ENCODE measurements at regions not wholly inside any gene's neighbourhood (a gene's known extent, or its start where the extent isn't known, plus 50 kb on each side); places are given as distances from the start of the nearest gene placed in this dataset.

GRCh38 chr7:155191137-155191536, 106.5 kb upstream of the INSIG1 start:
- H3K27ac ChIP-seq (ENCODE audit: low read length) = no peak overlapping the region
- WGBS (ENCODE audit: insufficient coverage, low lambda C conversion rate) = no CpG with 5 or more reads among the region's 14 CpGs
- no peak overlapping the region for H3K4me3 ChIP-seq (ENCODE audit: low read length)
- no peaks in the 10 kb centered on the region for H3K36me3 ChIP-seq (ENCODE audit: control insufficient read depth, insufficient read depth, low read length)
- H3K4me1 ChIP-seq (ENCODE audit: control insufficient read depth, insufficient read depth, low read length) = no peaks in the 10 kb centered on the region
- no peak for DNase-seq
- H3K9me3 ChIP-seq (ENCODE audit: control insufficient read depth, low read depth, low read length) = peaks cover 8% of the 10 kb centered on the region
- H3K27me3 ChIP-seq (ENCODE audit: control insufficient read depth, insufficient read depth, low read length) = peaks cover 28% of the 10 kb centered on the region

GRCh38 chr7:155191901-155192478, 105.7 kb upstream of the INSIG1 start:
- peaks cover 11% of the 10 kb centered on the region for H3K9me3 ChIP-seq (ENCODE audit: control insufficient read depth, low read depth, low read length)
- no peak overlapping the region for H3K4me3 ChIP-seq (ENCODE audit: low read length)
- no peaks in the 10 kb centered on the region for H3K4me1 ChIP-seq (ENCODE audit: control insufficient read depth, insufficient read depth, low read length)
- H3K36me3 ChIP-seq (ENCODE audit: control insufficient read depth, insufficient read depth, low read length) = no peaks in the 10 kb centered on the region
- peaks cover 32% of the 10 kb centered on the region for H3K27me3 ChIP-seq (ENCODE audit: control insufficient read depth, insufficient read depth, low read length)
- no peak overlapping the region for H3K27ac ChIP-seq (ENCODE audit: low read length)
- no CpG with 5 or more reads among the region's 4 CpGs for WGBS (ENCODE audit: insufficient coverage, low lambda C conversion rate)
- DNase-seq = no peak

GRCh38 chr7:155192961-155193640, 104.6 kb upstream of the INSIG1 start:
- Histone ChIP-seq H3K9me3 (ENCODE audit: control insufficient read depth, low read depth, low read length) (peaks cover 11% of the 10 kb centered on the region), H3K4me3 (ENCODE audit: low read length) (no peak overlapping the region), H3K36me3 (ENCODE audit: control insufficient read depth, insufficient read depth, low read length) (no peaks in the 10 kb centered on the region), H3K4me1 (ENCODE audit: control insufficient read depth, insufficient read depth, low read length) (no peaks in the 10 kb centered on the region), H3K27me3 (ENCODE audit: control insufficient read depth, insufficient read depth, low read length) (peaks cover 33% of the 10 kb centered on the region), H3K27ac (ENCODE audit: low read length) (no peak overlapping the region)
- no CpG with 5 or more reads among the region's 11 CpGs for WGBS (ENCODE audit: insufficient coverage, low lambda C conversion rate)
- DNase-seq = no peak

GRCh38 chr7:155193716-155194115, 104.0 kb upstream of the INSIG1 start:
- WGBS (ENCODE audit: insufficient coverage, low lambda C conversion rate) = 100% methylated on average over 1 of the region's 3 CpGs
- H3K27ac ChIP-seq (ENCODE audit: low read length) = no peak overlapping the region
- H3K4me1 ChIP-seq (ENCODE audit: control insufficient read depth, insufficient read depth, low read length) = no peaks in the 10 kb centered on the region
- no peak for DNase-seq
- H3K4me3 ChIP-seq (ENCODE audit: low read length) = no peak overlapping the region
- peaks cover 11% of the 10 kb centered on the region for H3K9me3 ChIP-seq (ENCODE audit: control insufficient read depth, low read depth, low read length)
- H3K36me3 ChIP-seq (ENCODE audit: control insufficient read depth, insufficient read depth, low read length) = no peaks in the 10 kb centered on the region
- H3K27me3 ChIP-seq (ENCODE audit: control insufficient read depth, insufficient read depth, low read length) = peaks cover 33% of the 10 kb centered on the region

GRCh38 chr7:155194382-155195140, 103.1 kb upstream of the INSIG1 start:
- Histone ChIP-seq H3K4me3 (ENCODE audit: low read length) (no peak overlapping the region), H3K4me1 (ENCODE audit: control insufficient read depth, insufficient read depth, low read length) (no peaks in the 10 kb centered on the region), H3K27ac (ENCODE audit: low read length) (no peak overlapping the region), H3K9me3 (ENCODE audit: control insufficient read depth, low read depth, low read length) (peaks cover 11% of the 10 kb centered on the region), H3K27me3 (ENCODE audit: control insufficient read depth, insufficient read depth, low read length) (peaks cover 32% of the 10 kb centered on the region), H3K36me3 (ENCODE audit: control insufficient read depth, insufficient read depth, low read length) (no peaks in the 10 kb centered on the region)
- no peak for DNase-seq
- no CpG with 5 or more reads among the region's 18 CpGs for WGBS (ENCODE audit: insufficient coverage, low lambda C conversion rate)

- 78% methylated on average over 1 of the region's 1 CpG for WGBS (ENCODE audit: insufficient coverage, low lambda C conversion rate)
- H3K9me3 ChIP-seq (ENCODE audit: control insufficient read depth, low read depth, low read length) = peaks cover 11% of the 10 kb centered on the region
- no peak for DNase-seq
- H3K4me1 ChIP-seq (ENCODE audit: control insufficient read depth, insufficient read depth, low read length) = no peaks in the 10 kb centered on the region
- no peak overlapping the region for H3K27ac ChIP-seq (ENCODE audit: low read length)
- peaks cover 26% of the 10 kb centered on the region for H3K27me3 ChIP-seq (ENCODE audit: control insufficient read depth, insufficient read depth, low read length)
- H3K4me3 ChIP-seq (ENCODE audit: low read length) = no peak overlapping the region
- no peaks in the 10 kb centered on the region for H3K36me3 ChIP-seq (ENCODE audit: control insufficient read depth, insufficient read depth, low read length)
These were observed 101.6 kb upstream of the INSIG1 start for GRCh38 chr7:155195939-155196523.

- no peak overlapping the region for H3K27ac ChIP-seq (ENCODE audit: low read length)
- peaks cover 14% of the 10 kb centered on the region for H3K9me3 ChIP-seq (ENCODE audit: control insufficient read depth, low read depth, low read length)
- H3K36me3 ChIP-seq (ENCODE audit: control insufficient read depth, insufficient read depth, low read length) = no peaks in the 10 kb centered on the region
- WGBS (ENCODE audit: insufficient coverage, low lambda C conversion rate) = 85% methylated on average over 4 of the region's 22 CpGs
- peaks cover 14% of the 10 kb centered on the region for H3K27me3 ChIP-seq (ENCODE audit: control insufficient read depth, insufficient read depth, low read length)
- H3K4me1 ChIP-seq (ENCODE audit: control insufficient read depth, insufficient read depth, low read length) = no peaks in the 10 kb centered on the region
- H3K4me3 ChIP-seq (ENCODE audit: low read length) = no peak overlapping the region
- DNase-seq = no peak
These were observed 99.3 kb upstream of the INSIG1 start for GRCh38 chr7:155198196-155198892.

- Histone ChIP-seq H3K36me3 (ENCODE audit: control insufficient read depth, insufficient read depth, low read length) (no peaks in the 10 kb centered on the region), H3K27ac (ENCODE audit: low read length) (no peak overlapping the region), H3K4me1 (ENCODE audit: control insufficient read depth, insufficient read depth, low read length) (no peaks in the 10 kb centered on the region), H3K27me3 (ENCODE audit: control insufficient read depth, insufficient read depth, low read length) (peaks cover 14% of the 10 kb centered on the region), H3K4me3 (ENCODE audit: low read length) (no peak overlapping the region), H3K9me3 (ENCODE audit: control insufficient read depth, low read depth, low read length) (peaks cover 14% of the 10 kb centered on the region)
- WGBS (ENCODE audit: insufficient coverage, low lambda C conversion rate) = no CpG with 5 or more reads among the region's 13 CpGs
- no peak for DNase-seq
These were observed 98.5 kb upstream of the INSIG1 start for GRCh38 chr7:155198901-155199845.

GRCh38 chr7:155201325-155202087, 96.2 kb upstream of the INSIG1 start:
- no CpG with 5 or more reads among the region's 17 CpGs for WGBS (ENCODE audit: insufficient coverage, low lambda C conversion rate)
- peaks cover 3% of the 10 kb centered on the region for H3K9me3 ChIP-seq (ENCODE audit: control insufficient read depth, low read depth, low read length)

More at GRCh38 chr7:155201325-155202087, 96.2 kb upstream of the INSIG1 start:
- Histone ChIP-seq H3K4me3 (ENCODE audit: low read length) (no peak overlapping the region), H3K36me3 (ENCODE audit: control insufficient read depth, insufficient read depth, low read length) (no peaks in the 10 kb centered on the region), H3K27ac (ENCODE audit: low read length) (no peak overlapping the region), H3K27me3 (ENCODE audit: control insufficient read depth, insufficient read depth, low read length) (peaks cover 5% of the 10 kb centered on the region), H3K4me1 (ENCODE audit: control insufficient read depth, insufficient read depth, low read length) (no peaks in the 10 kb centered on the region)
- no peak for DNase-seq
